GM23338 (cell line): ENCODE measurements at regions not wholly inside any gene's neighbourhood (a gene's known extent, or its start where the extent isn't known, plus 50 kb on each side); places are given as distances from the start of the nearest gene placed in this dataset.

Experiments used
- ATAC-seq: fragments of 200-7000 bp; cut with Tn5 transposase; 3 replicates; pipeline ENCODE4 v1.9.1; 2020
- DNase-seq: peaks from one replicate; pipeline ENCODE4 v3.0.0-alpha.2; 2015; ENCODE audit warnings: low spot score
- H2AFZ ChIP-seq: fragments of 200-600 bp; sonication (generic); 2 replicates; pipeline ENCODE4 v1.8.0; 2016; ENCODE audit warnings: antibody characterized with exemption, mild to moderate bottlenecking, moderate library complexity
- H3F3A ChIP-seq: fragments of 200-600 bp; sonication (generic); replicated peaks from 2 replicates; pipeline ENCODE4 v1.8.0; 2017; ENCODE audit warnings: antibody characterized with exemption, mixed run types, low read depth
- H3K27ac ChIP-seq: fragments of 200-600 bp; sonication (generic); 2 replicates; pipeline ENCODE4 v1.6.1; 2016; ENCODE audit warnings: low read depth
- H3K27me3 ChIP-seq: fragments of 200-600 bp; sonication (generic); 2 replicates; pipeline ENCODE4 v1.8.0; 2016; ENCODE audit warnings: mild to moderate bottlenecking, mixed run types, moderate library complexity; ENCODE audit not compliant: insufficient read depth
- H3K36me3 ChIP-seq: fragments of 200-600 bp; sonication (generic); 2 replicates; pipeline ENCODE4 v1.8.0; 2016; ENCODE audit warnings: mild to moderate bottlenecking; ENCODE audit not compliant: insufficient read depth
- H3K4me1 ChIP-seq: fragments of 200-600 bp; sonication (generic); 2 replicates; pipeline ENCODE4 v1.8.0; 2016; ENCODE audit warnings: mild to moderate bottlenecking, moderate library complexity; ENCODE audit not compliant: insufficient read depth
- H3K4me2 ChIP-seq: fragments of 200-600 bp; sonication (generic); 2 replicates; pipeline ENCODE4 v1.7.1; 2017; ENCODE audit warnings: mixed run types
- H3K4me3 ChIP-seq: fragments of 200-600 bp; sonication (generic); 2 replicates; pipeline ENCODE4 v1.6.1; 2016; ENCODE audit warnings: mixed run types
- H3K79me2 ChIP-seq: fragments of 200-600 bp; sonication (generic); replicated peaks from 2 replicates; pipeline ENCODE4 v1.8.0; 2017; ENCODE audit warnings: mild to moderate bottlenecking; ENCODE audit not compliant: insufficient read depth
- H3K9me2 ChIP-seq: fragments of 200-600 bp; sonication (generic); 2 replicates; pipeline ENCODE4 v1.8.0; 2017; ENCODE audit not compliant: insufficient read depth
- H4K20me1 ChIP-seq: fragments of 200-600 bp; sonication (generic); replicated peaks from 2 replicates; pipeline ENCODE4 v1.8.0; 2017; ENCODE audit warnings: mild to moderate bottlenecking; ENCODE audit not compliant: insufficient read depth
- H3K27ac Mint-ChIP-seq: 2 replicates; pipeline ENCODE4 v1.8.0; 2020; ENCODE audit warnings: inconsistent platforms, mild to moderate bottlenecking, moderate library complexity, mixed read lengths
- H3K27me3 Mint-ChIP-seq: 3 replicates; pipeline ENCODE4 v1.8.0; 2022; ENCODE audit warnings: low read depth, mild to moderate bottlenecking, moderate library complexity, mixed read lengths, inconsistent platforms; ENCODE audit not compliant: insufficient read depth, poor library complexity
- H3K36me3 Mint-ChIP-seq: 3 replicates; pipeline ENCODE4 v1.8.0; 2021; ENCODE audit warnings: low read depth, mild to moderate bottlenecking, inconsistent platforms, moderate library complexity, mixed read lengths
- H3K4me1 Mint-ChIP-seq: 3 replicates; pipeline ENCODE4 v1.8.0; 2020; ENCODE audit warnings: mild to moderate bottlenecking, inconsistent platforms, mixed read lengths
- H3K4me3 Mint-ChIP-seq: 3 replicates; pipeline ENCODE4 v1.8.0; 2021; ENCODE audit warnings: moderate library complexity, mild to moderate bottlenecking, inconsistent platforms, mixed read lengths
- H3K9me3 Mint-ChIP-seq: 3 replicates; pipeline ENCODE4 v1.8.0; 2020; ENCODE audit warnings: moderate library complexity, mild to moderate bottlenecking, inconsistent platforms, mixed read lengths
- CTCF ChIP-seq, 2 experiments: fragments of 200-600 bp in 1 of 2; sonication (generic) in 1 of 2; conservative IDR thresholded peaks; 2 replicates each; pipeline versions ENCODE4 v1.5.1 to v1.6.1; 2016 to 2017; ENCODE audit warnings: antibody characterized with exemption in 2 of 2, low read depth in 2 of 2, mild to moderate bottlenecking in 2 of 2, moderate library complexity in 1 of 2
- JUNB ChIP-seq: IDR thresholded peaks from one replicate; pipeline ENCODE4 v1.6.1; 2016; ENCODE audit warnings: antibody characterized with exemption; ENCODE audit not compliant: unreplicated experiment
- STAT1 ChIP-seq: IDR thresholded peaks from one replicate; pipeline ENCODE4 v1.6.1; 2016; ENCODE audit warnings: antibody characterized with exemption; ENCODE audit not compliant: unreplicated experiment
- ZNF114 ChIP-seq: fragments of 250-450 bp; sonication (Bioruptor Pico); IDR thresholded peaks from 2 replicates; pipeline ENCODE4 v1.5.0; 2020; ENCODE audit warnings: mild to moderate bottlenecking, moderate library complexity
- TF ChIP-seq, protein P1 (sequence below): IDR thresholded peaks from one replicate; pipeline ENCODE4 v1.6.1; 2018; ENCODE audit warnings: antibody characterized with exemption; ENCODE audit not compliant: unreplicated experiment

GRCh38 chr1:102758418-102758817 is 349.9 kb downstream of the COL11A1 start:
- no peaks in the 10 kb centered on the region for H3K36me3 Mint-ChIP-seq
- no peak overlapping the region for H3K4me3 ChIP-seq
- H3K27ac Mint-ChIP-seq = no peak overlapping the region
- no peaks in the 10 kb centered on the region for H3K4me1 Mint-ChIP-seq
- H3K4me2 ChIP-seq = no peak overlapping the region
- no peak overlapping the region for H2AFZ ChIP-seq
- H3K27me3 Mint-ChIP-seq = no peaks in the 10 kb centered on the region
- no peaks in the 10 kb centered on the region for H3K9me3 Mint-ChIP-seq
- no peaks in the 10 kb centered on the region for H4K20me1 ChIP-seq
- ATAC-seq (no peak), DNase-seq (no peak)
- H3K4me1 ChIP-seq = no peaks in the 10 kb centered on the region
- TF ChIP-seq ZNF114 (CRISPR knock-in tag) = no peak
- TF ChIP-seq CTCF (conservative IDR thresholded peaks at IDR 0.05; ENCODE audit: low read depth in 2 of 2) = no peak
- no peak for TF ChIP-seq JUNB
- TF ChIP-seq, protein P1, sequence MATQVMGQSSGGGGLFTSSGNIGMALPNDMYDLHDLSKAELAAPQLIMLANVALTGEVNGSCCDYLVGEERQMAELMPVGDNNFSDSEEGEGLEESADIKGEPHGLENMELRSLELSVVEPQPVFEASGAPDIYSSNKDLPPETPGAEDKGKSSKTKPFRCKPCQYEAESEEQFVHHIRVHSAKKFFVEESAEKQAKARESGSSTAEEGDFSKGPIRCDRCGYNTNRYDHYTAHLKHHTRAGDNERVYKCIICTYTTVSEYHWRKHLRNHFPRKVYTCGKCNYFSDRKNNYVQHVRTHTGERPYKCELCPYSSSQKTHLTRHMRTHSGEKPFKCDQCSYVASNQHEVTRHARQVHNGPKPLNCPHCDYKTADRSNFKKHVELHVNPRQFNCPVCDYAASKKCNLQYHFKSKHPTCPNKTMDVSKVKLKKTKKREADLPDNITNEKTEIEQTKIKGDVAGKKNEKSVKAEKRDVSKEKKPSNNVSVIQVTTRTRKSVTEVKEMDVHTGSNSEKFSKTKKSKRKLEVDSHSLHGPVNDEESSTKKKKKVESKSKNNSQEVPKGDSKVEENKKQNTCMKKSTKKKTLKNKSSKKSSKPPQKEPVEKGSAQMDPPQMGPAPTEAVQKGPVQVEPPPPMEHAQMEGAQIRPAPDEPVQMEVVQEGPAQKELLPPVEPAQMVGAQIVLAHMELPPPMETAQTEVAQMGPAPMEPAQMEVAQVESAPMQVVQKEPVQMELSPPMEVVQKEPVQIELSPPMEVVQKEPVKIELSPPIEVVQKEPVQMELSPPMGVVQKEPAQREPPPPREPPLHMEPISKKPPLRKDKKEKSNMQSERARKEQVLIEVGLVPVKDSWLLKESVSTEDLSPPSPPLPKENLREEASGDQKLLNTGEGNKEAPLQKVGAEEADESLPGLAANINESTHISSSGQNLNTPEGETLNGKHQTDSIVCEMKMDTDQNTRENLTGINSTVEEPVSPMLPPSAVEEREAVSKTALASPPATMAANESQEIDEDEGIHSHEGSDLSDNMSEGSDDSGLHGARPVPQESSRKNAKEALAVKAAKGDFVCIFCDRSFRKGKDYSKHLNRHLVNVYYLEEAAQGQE = no peak
- no peak for TF ChIP-seq STAT1
- no peaks in the 10 kb centered on the region for H3K79me2 ChIP-seq
- no peaks in the 10 kb centered on the region for H3K9me2 ChIP-seq
- no peaks in the 10 kb centered on the region for H3K36me3 ChIP-seq
- H3K4me3 Mint-ChIP-seq = no peak overlapping the region
- no peaks in the 10 kb centered on the region for H3F3A ChIP-seq
- no peak overlapping the region for H3K27ac ChIP-seq
- no peaks in the 10 kb centered on the region for H3K27me3 ChIP-seq

GRCh38 chr1:102757363-102757762 is 351.0 kb downstream of the COL11A1 start:
- no peaks in the 10 kb centered on the region for H3K4me1 ChIP-seq
- H3K9me2 ChIP-seq = no peaks in the 10 kb centered on the region
- H3K27me3 Mint-ChIP-seq = no peaks in the 10 kb centered on the region
- no peaks in the 10 kb centered on the region for H3K27me3 ChIP-seq
- TF ChIP-seq, protein P1 = no peak
- TF ChIP-seq STAT1 (no peak), JUNB (no peak), CTCF (conservative IDR thresholded peaks at IDR 0.05; ENCODE audit: low read depth in 2 of 2) (no peak)
- no peak overlapping the region for H3K27ac ChIP-seq
- H3K79me2 ChIP-seq = no peaks in the 10 kb centered on the region
- no peak overlapping the region for H3K4me3 ChIP-seq
- H3F3A ChIP-seq = no peaks in the 10 kb centered on the region
- H3K36me3 Mint-ChIP-seq = no peaks in the 10 kb centered on the region
- no peak for DNase-seq
- no peaks in the 10 kb centered on the region; the same call in 2 of the 3 replicates for H3K4me1 Mint-ChIP-seq
- H4K20me1 ChIP-seq = no peaks in the 10 kb centered on the region
- H2AFZ ChIP-seq = no peak overlapping the region
- H3K9me3 Mint-ChIP-seq = no peaks in the 10 kb centered on the region
- ATAC-seq = no peak
- no peak overlapping the region for H3K27ac Mint-ChIP-seq
- no peak overlapping the region for H3K4me2 ChIP-seq
- H3K4me3 Mint-ChIP-seq = no peak overlapping the region
- no peaks in the 10 kb centered on the region for H3K36me3 ChIP-seq
